ENCODE measurements at regions not wholly inside any gene's neighbourhood (a gene's known extent, or its start where the extent isn't known, plus 50 kb on each side); places are given as distances from the start of the nearest gene placed in this dataset.

DNA sequence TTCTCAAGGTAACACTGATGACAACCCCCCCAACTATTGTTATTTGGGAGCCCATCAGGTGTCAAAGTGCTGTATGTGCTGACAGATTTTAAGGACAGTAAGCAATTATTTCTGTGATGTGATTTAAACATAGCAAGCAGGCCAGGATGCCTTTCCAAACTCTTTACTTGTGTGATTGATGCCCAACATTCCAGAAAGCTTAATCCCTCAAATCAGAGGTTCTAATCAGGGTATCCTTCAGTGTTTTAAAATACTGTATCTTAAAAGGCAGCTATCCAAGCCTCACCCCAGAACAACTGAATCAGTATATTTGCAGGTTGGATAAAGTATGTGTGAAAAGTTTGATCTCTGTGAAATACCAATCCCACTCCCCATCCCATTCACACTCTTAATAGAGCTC lies 119.7 kb downstream of the GASK1B start:
- no peak for TF ChIP-seq ZFX (IDR thresholded peaks at IDR 0.05)
- TF ChIP-seq, protein P1, sequence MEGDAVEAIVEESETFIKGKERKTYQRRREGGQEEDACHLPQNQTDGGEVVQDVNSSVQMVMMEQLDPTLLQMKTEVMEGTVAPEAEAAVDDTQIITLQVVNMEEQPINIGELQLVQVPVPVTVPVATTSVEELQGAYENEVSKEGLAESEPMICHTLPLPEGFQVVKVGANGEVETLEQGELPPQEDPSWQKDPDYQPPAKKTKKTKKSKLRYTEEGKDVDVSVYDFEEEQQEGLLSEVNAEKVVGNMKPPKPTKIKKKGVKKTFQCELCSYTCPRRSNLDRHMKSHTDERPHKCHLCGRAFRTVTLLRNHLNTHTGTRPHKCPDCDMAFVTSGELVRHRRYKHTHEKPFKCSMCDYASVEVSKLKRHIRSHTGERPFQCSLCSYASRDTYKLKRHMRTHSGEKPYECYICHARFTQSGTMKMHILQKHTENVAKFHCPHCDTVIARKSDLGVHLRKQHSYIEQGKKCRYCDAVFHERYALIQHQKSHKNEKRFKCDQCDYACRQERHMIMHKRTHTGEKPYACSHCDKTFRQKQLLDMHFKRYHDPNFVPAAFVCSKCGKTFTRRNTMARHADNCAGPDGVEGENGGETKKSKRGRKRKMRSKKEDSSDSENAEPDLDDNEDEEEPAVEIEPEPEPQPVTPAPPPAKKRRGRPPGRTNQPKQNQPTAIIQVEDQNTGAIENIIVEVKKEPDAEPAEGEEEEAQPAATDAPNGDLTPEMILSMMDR (conservative IDR thresholded peaks at IDR 0.05): no peak
- no peak overlapping the region for H3K27ac ChIP-seq

DNA sequence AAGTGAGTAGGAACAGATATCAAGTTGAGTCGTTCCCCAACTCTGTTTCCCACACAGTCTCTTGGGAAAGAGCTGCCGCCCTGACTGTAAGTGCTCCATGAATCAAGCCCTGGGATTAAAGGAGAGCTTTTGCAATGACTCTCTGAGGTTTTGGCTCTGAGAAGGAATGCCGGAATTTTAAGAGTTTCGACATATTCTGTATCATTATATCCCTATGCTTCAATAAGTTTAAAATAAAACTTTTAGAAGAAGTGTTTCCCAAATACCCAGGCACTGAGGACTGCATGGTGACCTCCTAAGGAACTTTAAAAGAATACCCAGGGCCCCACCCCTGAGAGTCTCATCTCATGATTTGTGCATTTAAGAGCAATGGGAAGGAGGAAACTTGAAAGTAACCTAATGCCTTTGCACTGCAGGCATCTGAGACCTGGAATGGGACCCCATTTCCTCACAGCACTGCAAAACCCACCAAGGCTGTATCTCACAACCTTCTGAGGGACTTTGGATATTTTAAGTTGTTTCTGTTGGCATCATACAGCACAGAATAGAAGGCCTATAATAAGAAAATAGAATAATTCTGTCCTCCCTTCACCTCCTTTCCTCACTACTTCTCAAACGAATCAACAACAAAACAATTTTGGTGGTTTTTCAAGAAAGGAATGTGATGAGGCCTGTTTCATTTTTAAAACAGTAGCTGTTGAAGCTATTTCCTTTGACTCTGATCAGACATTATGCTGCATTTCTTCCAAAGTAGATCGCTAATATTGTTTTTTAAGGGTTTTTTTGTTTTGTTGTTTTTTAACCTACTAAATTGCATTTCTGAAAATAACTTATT lies 121.2 kb downstream of the GASK1B start:
- no peak overlapping the region for H3K27ac ChIP-seq
- TF ChIP-seq ZFX (IDR thresholded peaks at IDR 0.05): no peak
- TF ChIP-seq, protein P1 (conservative IDR thresholded peaks at IDR 0.05): no peak

DNA sequence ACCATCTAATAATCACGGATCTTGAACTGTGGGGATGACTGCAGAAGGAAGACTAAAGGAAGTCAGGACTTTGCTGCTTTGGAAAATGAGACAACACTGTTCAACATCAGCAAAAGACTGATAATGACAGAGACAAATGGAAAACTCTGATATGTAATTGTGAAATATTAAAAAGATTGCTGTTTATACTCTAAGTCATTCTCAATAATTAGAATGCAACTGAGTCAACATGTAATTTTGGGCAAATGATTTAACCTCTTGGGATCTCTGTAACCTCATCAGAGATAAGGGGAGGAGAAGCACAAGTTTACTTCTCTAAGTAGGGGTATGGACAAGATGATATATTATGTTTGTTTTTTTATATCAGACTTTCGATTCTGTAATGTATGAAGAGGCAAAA lies 121.9 kb downstream of the GASK1B start:
- H3K27ac ChIP-seq: no peak overlapping the region
- TF ChIP-seq, protein P1 (conservative IDR thresholded peaks at IDR 0.05): no peak
- TF ChIP-seq ZFX (IDR thresholded peaks at IDR 0.05): no peak

DNA sequence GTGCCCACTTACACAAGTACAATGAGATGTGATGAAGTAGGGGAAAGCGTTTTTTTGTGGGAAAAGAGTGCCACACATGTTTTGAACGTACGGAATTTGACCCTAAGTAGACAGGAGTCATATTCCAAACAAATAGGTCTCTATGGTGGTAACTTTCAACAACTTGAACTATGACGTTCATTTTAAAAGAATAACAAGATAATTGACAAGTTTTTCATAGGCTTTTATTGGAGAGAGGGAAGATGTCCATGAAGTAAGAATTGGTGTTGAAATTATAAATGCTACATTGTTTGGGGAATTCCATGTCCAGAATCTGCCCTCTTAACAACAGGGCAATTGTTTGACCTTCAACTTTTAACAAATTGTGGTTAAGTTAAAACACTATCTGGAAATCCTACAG lies 126.5 kb downstream of the GASK1B start:
- no peak overlapping the region for H3K27ac ChIP-seq
- TF ChIP-seq, protein P1 (conservative IDR thresholded peaks at IDR 0.05): no peak
- no peak for TF ChIP-seq ZFX (IDR thresholded peaks at IDR 0.05)

DNA sequence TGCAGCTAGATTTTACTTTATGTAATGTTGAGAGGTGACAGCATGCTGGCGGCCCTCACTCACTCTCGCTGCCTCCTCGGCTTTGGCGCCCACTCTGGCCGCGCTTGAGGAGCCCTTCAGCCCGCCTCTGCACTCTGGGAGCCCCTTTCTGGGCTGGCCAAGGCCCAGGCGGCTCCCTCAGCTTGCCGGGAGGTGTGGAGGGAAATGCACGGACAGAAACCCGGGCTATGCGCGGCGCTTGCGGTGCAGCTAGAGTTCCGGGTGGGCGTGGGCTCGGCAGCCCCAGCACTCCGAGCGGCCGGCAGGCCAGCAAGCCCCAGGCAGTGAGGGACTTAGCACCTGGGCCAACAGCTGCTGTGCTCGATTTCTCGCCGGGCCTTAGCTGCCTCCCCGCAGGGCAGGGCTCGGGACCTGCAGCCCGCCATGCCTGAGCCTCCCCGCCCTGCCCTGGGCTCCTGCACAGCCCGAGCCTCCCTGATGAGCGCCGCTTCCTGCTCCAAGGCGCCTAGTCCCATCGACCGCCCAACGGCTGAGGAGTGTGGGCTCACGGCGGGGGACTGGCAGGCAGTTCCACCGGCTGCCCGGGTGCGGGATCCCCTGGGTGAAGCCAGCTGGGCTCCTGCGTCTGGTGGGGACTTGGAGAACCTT lies 128.7 kb downstream of the GASK1B start:
- TF ChIP-seq ZFX (IDR thresholded peaks at IDR 0.05): no peak
- TF ChIP-seq, protein P1 (conservative IDR thresholded peaks at IDR 0.05): no peak
- H3K27ac ChIP-seq: no peak overlapping the region

DNA sequence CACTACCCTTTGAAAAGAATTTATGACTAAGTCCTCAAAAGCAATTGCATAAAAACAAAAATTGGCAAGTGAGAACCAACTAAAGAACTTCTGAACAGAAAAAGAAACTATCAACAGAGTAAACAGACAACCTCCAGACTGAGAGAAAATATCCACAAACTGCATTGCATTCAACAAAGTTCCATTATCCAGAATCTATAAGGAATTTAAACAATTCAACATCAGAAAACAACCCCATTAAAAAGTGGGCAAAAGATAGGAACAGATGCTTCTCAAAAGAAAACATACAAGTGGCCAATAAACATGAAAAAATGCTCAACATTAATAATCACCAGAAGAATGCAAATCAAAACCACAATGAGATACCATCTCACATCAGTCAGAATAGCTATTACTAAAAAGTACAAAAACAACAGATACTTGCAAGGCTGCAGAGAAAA lies 130.2 kb downstream of the GASK1B start:
- no peak for TF ChIP-seq ZFX (IDR thresholded peaks at IDR 0.05)
- TF ChIP-seq, protein P1 (conservative IDR thresholded peaks at IDR 0.05): no peak
- no peak overlapping the region for H3K27ac ChIP-seq

DNA sequence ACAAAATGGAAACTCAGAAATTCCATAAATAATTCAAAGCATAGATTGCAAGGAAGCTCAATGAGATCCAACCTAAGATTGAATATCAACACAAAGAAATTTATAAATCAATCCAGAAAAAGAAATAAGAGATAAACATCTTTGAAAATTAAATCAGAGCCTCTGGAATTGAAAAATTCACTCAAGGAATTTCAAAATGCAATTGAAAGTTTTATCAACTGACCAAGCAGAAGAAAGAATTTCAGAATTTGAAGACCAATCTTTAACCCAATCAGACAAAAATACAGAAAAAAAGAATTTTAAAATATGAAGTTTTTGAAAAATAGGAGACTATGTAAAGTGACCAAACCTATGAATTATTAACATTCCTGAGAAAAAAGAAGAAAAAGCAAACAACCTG lies 134.1 kb downstream of the GASK1B start:
- TF ChIP-seq ZFX (IDR thresholded peaks at IDR 0.05): no peak
- no peak overlapping the region for H3K27ac ChIP-seq

Measured in C4-2B (cell line).